TTC549 (cell line): ENCODE measurements at regions not wholly inside any gene's neighbourhood (a gene's known extent, or its start where the extent isn't known, plus 50 kb on each side); places are given as distances from the start of the nearest gene placed in this dataset.
"Not testable (repeated sequence)": the region's sequence is repeated elsewhere in the genome, so short reads cannot be mapped to it uniquely, and the experiment has no call there.

Source experiments
- FAIRE-seq: peaks from 2 replicates; lab custom pipeline; 2012; peaks lifted over from hg19 to GRCh38; lab: Jason Lieb, UNC

- FAIRE-seq = no peak
Measured at GRCh38 chr5:87141544-87141943, 126.1 kb upstream of the RASA1 start.

DNA sequence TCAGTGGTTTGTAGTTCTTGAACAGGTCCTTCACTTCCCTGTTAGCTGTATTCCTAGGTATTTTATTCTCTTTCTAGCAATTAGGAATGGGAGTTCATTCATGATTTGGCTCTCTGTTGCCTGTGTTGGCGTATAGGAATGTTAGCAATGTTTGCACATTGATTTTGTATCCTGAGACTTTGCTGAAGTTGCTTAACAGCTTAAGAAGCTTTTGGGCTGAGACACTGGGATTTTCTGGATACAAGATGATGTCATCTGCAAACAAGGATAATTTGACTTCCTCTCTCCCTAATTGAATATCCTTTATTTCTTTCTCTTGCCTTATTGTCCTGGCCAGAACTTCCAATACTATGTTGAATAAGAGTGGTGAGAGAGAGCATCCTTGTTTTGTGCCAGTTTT, 121.8 kb upstream of the RASA1 start:
- FAIRE-seq = not testable (repeated sequence)

DNA sequence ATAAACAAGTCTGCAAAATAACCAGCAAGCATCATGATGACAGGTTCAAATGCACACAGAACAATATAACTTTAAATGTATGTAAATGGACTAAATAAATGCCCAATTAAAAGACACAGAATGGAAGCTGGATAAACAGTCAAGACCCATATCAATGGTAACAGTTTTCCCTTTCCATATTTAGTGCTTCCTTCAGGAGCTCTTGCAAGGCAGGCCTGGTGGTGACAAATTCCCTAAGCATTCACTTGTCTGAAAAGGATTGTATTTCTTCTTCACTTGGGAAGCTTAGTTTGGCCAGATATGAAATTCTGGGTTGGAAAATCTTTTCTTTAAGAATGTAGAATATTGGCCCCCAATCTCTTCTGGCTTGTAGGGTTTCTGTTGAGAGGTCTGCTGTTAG, 120.2 kb upstream of the RASA1 start:
- FAIRE-seq = no peak

- FAIRE-seq = no peak
Measured at GRCh38 chr5:87150630-87151029, 117.1 kb upstream of the RASA1 start.

DNA sequence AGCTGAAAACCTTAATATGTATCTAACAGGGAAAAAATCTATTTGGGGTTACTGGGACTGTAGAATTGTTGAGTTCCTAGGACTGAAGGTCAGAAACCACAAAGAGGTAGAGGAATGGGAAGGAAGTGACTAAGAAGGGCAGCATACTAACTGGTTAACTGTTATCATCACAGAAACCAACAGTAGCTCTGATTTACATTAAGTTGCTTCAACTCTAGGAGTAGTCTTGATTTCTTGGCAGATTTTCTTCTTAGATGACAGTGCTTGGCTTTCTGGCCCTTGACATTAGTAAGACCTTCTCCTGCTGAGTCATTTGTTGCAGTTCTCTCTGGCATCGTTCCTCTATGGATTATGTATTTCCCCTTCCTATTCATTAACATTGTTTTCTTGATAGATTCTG, 116.1 kb upstream of the RASA1 start:
- no peak for FAIRE-seq

DNA sequence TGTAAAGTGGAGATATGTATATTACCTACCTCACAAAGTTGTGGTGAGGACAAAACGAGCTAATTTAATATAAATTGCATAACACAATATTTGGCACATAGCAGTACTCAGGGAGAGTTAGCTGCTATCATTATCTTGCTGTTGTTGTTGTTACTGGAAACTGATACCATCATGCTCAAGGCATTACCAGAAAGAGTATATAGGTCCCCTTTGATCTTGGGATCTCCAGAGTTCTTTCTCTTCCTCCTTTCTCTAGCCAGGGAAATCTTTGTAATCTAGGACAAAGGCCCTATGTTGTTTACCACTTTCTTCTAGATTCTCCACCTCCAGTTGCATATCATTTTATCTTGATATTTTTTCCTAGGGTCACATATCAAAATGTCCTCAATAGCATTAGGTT, 114.8 kb upstream of the RASA1 start:
- FAIRE-seq = no peak

DNA sequence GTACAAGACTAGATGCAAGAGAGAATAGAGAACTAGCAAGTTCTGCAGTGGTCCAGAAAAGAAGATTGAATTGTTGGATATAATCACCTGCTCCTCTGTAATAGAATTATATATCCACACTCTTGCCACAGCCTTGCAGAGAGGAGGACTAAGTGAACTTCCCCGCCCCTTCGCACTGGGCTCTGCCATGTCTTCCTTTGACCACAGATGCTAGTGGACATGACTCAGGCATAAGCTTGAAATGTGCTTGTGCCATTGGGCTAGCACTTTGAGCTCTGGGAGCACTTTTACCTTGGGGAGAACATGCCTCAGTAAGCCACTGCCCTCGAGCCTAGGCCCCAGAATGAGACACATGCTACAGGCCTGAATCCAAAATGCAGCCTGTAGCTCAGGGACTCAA, 113.5 kb upstream of the RASA1 start:
- FAIRE-seq = no peak

- no peak for FAIRE-seq
Measured at GRCh38 chr5:87155106-87155505, 112.6 kb upstream of the RASA1 start.

- FAIRE-seq = no peak
Measured at GRCh38 chr5:87156631-87157030, 111.1 kb upstream of the RASA1 start.

- no peak for FAIRE-seq
Measured at GRCh38 chr5:87164409-87164808, 103.3 kb upstream of the RASA1 start.

GRCh38 chr5:87169300-87169991, 98.2 kb upstream of the RASA1 start:
- no peak for FAIRE-seq

GRCh38 chr5:87170799-87171198, 96.9 kb upstream of the RASA1 start:
- FAIRE-seq = no peak

DNA sequence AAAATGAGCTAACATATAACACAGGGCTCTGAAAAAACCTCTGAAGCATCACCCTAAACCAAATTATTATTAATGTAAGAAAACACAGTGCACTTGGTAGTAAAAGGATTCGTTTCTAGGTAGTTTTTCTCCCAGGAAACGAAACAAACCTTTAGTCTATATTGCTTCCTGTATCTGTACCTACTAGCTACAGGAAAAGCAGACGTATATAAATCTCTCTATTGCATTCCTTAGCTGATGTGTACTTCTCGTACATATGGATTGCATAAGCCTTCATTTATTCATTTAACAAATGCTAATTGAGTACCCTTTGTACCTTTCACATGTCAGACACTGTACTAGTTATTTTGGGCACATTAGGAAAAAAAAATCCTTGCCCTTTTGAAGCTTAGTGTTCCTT, 85.0 kb upstream of the RASA1 start:
- no peak for FAIRE-seq

- no peak for FAIRE-seq
Measured at GRCh38 chr5:87183896-87184295, 83.8 kb upstream of the RASA1 start.

- FAIRE-seq = no peak
Measured at GRCh38 chr5:87184605-87185004, 83.1 kb upstream of the RASA1 start.

DNA sequence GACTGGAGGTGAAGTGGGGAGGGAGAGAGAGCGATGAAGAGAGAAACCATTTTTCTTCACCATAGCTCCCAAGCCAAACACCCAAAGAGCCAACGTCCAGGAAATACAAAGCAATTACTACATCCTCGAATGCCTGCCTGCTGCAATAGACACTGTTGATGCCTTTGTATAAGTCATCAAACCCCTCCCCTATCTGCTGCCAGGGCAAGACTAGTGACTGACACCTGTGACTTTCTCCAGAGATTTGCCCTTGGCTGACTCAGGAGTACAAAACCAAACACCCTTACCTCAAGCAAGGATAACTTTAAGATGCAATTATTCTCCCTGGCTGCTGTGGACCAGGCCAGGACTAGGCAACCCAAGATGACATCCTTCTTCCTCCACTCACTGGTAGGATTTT, 81.8 kb upstream of the RASA1 start:
- no peak for FAIRE-seq

GRCh38 chr5:87188391-87188790, 79.3 kb upstream of the RASA1 start:
- no peak for FAIRE-seq

DNA sequence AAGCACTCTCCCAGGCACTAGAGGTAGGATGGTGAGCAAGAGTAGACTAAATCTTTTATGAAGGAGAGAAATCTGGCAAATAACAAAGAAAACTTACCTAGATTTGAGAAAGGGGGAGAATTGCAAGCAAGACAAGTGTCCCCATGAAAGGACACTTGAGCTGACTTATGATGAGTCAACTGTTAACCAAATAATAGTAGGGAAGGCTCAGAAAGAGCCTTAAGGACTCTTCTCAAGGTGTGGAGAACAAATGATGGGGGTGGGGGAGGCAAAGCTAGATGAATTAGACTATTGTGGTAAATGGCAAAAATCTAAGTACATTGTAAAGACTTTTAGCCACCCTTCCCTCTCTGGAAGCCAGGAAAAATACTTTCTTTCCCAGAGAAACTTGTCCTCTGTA, 77.6 kb upstream of the RASA1 start:
- FAIRE-seq = no peak

DNA sequence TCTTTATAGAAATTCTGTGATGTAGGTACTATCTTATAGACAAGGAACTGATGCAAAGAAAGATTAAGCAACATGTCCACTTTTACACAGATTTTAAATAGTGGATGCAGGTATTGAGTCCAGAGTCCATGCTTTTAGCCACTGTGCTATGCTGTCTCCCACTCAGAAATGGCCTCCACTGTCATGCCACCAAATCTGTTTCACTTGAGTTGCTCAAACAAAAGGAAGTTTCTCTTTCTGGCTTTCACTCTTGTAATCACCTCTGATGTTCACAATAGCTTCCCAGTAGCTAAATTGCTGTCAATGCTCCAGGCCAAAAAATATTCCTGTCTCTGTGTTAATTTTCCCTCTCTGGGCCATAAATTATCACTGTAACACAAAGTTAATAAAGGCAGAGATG, 77.0 kb upstream of the RASA1 start:
- no peak for FAIRE-seq

GRCh38 chr5:87191645-87192044, 76.0 kb upstream of the RASA1 start:
- no peak for FAIRE-seq

DNA sequence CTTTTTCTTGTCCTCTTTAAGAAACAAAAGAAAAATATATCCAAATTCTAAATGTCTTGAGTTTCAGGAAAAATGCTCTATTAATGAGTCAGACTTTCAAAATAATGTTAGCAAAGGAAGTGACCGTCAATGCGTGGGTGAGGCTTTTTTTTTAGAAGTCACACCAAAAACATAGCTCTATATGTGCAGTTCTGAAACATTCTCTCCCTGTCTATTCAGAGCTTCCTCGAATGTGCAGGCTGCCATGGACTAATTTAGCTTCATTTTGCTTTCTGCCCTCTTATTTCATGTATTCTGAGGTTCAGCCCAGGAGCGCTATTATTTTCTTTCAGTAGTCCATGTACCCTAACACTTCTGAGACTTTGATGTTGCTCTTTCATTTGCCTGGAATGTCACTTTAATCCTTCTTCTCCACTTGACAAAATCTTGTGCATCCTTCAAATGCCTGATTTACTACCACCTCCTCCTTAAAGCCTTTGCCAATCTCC, 72.5 kb upstream of the RASA1 start:
- FAIRE-seq = no peak

- no peak for FAIRE-seq
Measured at GRCh38 chr5:87195616-87196015, 72.1 kb upstream of the RASA1 start.

DNA sequence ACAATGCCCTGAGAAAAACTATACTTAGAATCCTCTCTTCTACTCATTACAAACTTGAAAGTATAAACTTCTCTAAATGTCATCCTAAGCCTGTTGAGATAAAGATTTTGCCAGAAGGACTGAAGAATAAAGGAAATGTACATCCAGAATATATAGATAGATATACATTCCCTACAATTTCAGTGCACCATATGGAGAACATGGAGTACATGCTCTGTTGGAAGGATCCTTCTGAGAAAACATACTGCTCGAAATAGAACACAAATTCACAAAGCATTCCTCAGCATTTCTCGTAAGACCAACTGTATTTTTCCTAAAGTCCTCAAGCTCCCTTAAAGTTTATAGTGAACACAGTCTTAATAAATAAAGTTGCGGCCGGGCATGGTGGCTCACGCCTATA, 69.7 kb upstream of the RASA1 start:
- no peak for FAIRE-seq

DNA sequence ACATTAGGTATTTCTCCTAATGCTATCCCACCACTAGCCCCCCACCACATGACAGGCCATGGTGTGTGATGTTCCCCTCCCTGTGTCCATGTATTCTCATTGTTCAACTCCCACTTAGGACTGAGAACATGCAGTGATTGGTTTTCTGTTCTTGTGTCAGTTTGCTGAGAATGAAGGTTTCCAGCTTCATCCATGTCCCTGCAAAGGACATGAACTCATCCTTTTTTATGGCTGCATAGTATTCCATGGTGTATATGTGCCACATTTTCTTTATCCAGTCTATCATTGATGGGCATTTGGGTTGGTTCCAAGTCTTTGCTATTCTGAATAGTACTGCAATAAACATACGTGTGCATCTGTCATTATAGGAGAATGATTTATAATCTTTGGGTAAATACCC, 68.4 kb upstream of the RASA1 start:
- FAIRE-seq = not testable (repeated sequence)

DNA sequence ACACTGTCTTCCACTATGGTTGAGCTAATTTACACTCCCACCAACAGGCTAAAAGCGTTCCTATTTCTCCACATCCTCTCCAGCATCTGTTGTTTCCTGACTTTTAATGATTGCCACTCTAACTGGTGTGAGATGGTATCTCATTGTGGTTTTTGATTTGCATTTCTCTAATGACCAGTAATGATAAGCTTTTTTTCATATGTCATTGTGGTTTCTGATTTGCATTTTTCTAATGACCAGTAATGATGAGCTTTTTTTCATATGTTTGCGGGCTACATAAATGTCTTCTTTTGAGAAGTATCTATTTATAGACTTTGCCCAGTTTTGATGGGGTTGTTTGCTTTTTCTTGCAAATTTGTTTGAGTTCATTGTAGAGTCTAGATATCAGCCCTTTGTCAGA, 68.0 kb upstream of the RASA1 start:
- FAIRE-seq = not testable (repeated sequence)
